ENCODE measurements at regions not wholly inside any gene's neighbourhood (a gene's known extent, or its start where the extent isn't known, plus 50 kb on each side); places are given as distances from the start of the nearest gene placed in this dataset.

DNA sequence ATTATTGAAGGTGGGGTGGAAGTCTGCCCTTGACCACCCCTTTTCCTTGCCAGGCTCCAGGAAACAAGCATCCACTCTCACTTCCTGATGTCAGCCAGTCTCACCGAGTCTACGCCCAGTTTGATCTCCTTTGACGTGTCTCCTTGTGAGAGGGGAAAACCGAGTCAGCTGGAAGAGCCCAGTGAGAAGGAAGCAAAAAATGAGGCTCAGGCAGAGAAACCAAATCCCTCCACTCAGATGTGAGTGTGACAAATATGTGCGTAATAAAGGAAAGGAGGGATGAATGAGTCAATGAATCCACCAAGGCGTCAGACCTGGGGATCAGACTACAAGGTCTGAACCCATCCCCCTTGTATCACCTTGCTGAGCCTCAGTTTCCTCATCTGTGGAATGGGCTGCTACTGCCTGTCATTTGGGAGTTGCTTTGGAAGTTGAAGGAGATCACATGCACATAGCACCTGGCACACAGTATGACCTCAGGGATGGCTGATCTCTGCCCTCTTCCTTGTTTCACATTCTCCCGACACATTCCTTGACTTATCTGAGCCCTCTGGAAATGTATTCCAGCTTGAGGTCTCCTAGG lies 61.3 kb upstream of the XPA start:
- Histone ChIP-seq H3K4ac (ENCODE audit: low read depth, low read length) (no peak overlapping the region), H4K8ac (ENCODE audit: low read depth in 2 of 2, low read length in 2 of 2) (no peak overlapping the region), H3K27ac (ENCODE audit: insufficient read depth, low read length) (no peak overlapping the region), H2AK9ac (replicated peaks; ENCODE audit: low read depth, low read length, poor library complexity) (no peak overlapping the region), H4K91ac (ENCODE audit: insufficient read depth, low read depth, low read length) (no peak overlapping the region), H3K18ac (ENCODE audit: low read depth, low read length) (no peak overlapping the region), H3K27me3 (ENCODE audit: control insufficient read depth, insufficient read depth, low read length) (peaks cover 56% of the 10 kb centered on the region), H3K36me3 (ENCODE audit: control insufficient read depth, insufficient read depth, low read length) (no peaks in the 10 kb centered on the region), H4K20me1 (ENCODE audit: insufficient read depth, low read length) (no peaks in the 10 kb centered on the region), H2BK5ac (ENCODE audit: low read depth, low read length, poor library complexity, severe bottlenecking) (no peak overlapping the region), H3K4me3 (ENCODE audit: insufficient read depth, low read depth, low read length) (no peak overlapping the region), H2BK20ac (ENCODE audit: low read depth, low read length) (no peak overlapping the region), H3K56ac (ENCODE audit: extremely low read depth, insufficient read depth, low read length) (no peak overlapping the region), H4K5ac (ENCODE audit: low read depth, low read length) (no peak overlapping the region), H3K9me3 (ENCODE audit: control insufficient read depth, insufficient read depth, low read length) (no peaks in the 10 kb centered on the region; the same call in 1 of the 2 replicates), H3K9me1 (ENCODE audit: insufficient read depth, low read length) (no peaks in the 10 kb centered on the region), H3K23ac (ENCODE audit: low read depth, low read length) (no peak overlapping the region), H2AK5ac (ENCODE audit: low read depth, low read length) (no peak overlapping the region), H3K14ac (replicated peaks; ENCODE audit: low read depth, low read length) (no peak overlapping the region), H3K4me1 (ENCODE audit: control insufficient read depth, insufficient read depth, low read length) (no peaks in the 10 kb centered on the region), H2AFZ (replicated peaks; ENCODE audit: low read length, poor library complexity) (no peak overlapping the region), H3K4me2 (ENCODE audit: low read depth, low read length) (no peak overlapping the region), H3K79me1 (ENCODE audit: low read depth in 1 of 2, low read length in 2 of 2) (no peaks in the 10 kb centered on the region), H2BK15ac (ENCODE audit: low read depth, low read length) (no peak overlapping the region), H2BK120ac (ENCODE audit: low read depth, low read length) (no peak overlapping the region), H3K9ac (ENCODE audit: low read depth, low read length) (no peak overlapping the region)
- ATAC-seq (ENCODE audit: low read depth): no peak
- ChIA-PET POLR2A (ENCODE audit: unreplicated experiment) (no interaction called here), CTCF (no interaction called here)
- no peak for DNase-seq
- BruUV-seq (replicated peaks): no TSS peak
- dilution Hi-C loops (cut with HindIII; ENCODE audit: low sequenced_read_pairs, unreplicated experiment): no loop called here
- TF ChIP-seq MAFK (IDR thresholded peaks at IDR 0.05; ENCODE audit: low read depth, low read length): no peak
- no peak for TF ChIP-seq MXI1 (IDR thresholded peaks at IDR 0.05; ENCODE audit: borderline replicate concordance, low read depth, low read length)
- intact Hi-C loops (cut with micrococcal nuclease): no loop called here
- WGBS, 2 experiments (ENCODE audit: extremely low coverage in 2 of 2, insufficient read length in 1 of 2): no CpG with 5 or more reads among the region's 7 CpGs
- in situ Hi-C loops (cut with MboI; ENCODE audit: low sequenced_read_pairs): no loop called here
